Kidney (tissue), 13 donors: ENCODE measurements at regions not wholly inside any gene's neighbourhood (a gene's known extent, or its start where the extent isn't known, plus 50 kb on each side); places are given as distances from the start of the nearest gene placed in this dataset.

ENCODE experiments used
- DNase-seq, 5 donors: peaks; one replicate each; pipeline ENCODE4 v3.0.0-alpha.2; 2013 to 2020
- FAIRE-seq: peaks from 2 replicates; lab custom pipeline; 2012; peaks lifted over from hg19 to GRCh38; lab: Jason Lieb, UNC
- H3K27ac ChIP-seq, 2 donors: one replicate each; pipeline ENCODE4 v1.7.0; 2013; ENCODE audit warnings: low read depth in 2 of 2, low read length in 2 of 2, inconsistent platforms in 1 of 2
- H3K27me3 ChIP-seq: one replicate; pipeline ENCODE4 v1.7.1; 2013; ENCODE audit warnings: low read length, inconsistent platforms; ENCODE audit not compliant: control insufficient read depth, insufficient read depth
- H3K36me3 ChIP-seq, 3 donors: one replicate each; pipeline versions ENCODE4 v1.7.0 to v1.7.1; 2013; ENCODE audit warnings: low read length in 3 of 3, control low read depth in 1 of 3, inconsistent platforms in 1 of 3; ENCODE audit not compliant: insufficient read depth in 3 of 3, control insufficient read depth in 2 of 3
- H3K4me1 ChIP-seq, 3 donors: one replicate each; pipeline versions ENCODE4 v1.7.0 to v1.7.1; 2013; ENCODE audit warnings: low read length in 3 of 3, inconsistent platforms in 1 of 3, low read depth in 1 of 3; ENCODE audit not compliant: control insufficient read depth in 2 of 3, insufficient read depth in 2 of 3
- H3K4me3 ChIP-seq, 3 donors: one replicate each; pipeline versions ENCODE4 v1.7.0 to v1.8.1; 2013; ENCODE audit warnings: low read length in 3 of 3, control low read depth in 1 of 3, inconsistent platforms in 1 of 3
- H3K9ac ChIP-seq, 3 donors: one replicate each; pipeline versions ENCODE4 v1.7.0 to v1.7.1; 2013; ENCODE audit warnings: low read length in 3 of 3, control low read depth in 1 of 3, inconsistent platforms in 1 of 3
- H3K9me3 ChIP-seq, 3 donors: one replicate each; pipeline versions ENCODE4 v1.7.0 to v1.7.1; 2013; ENCODE audit warnings: low read length in 3 of 3, control low read depth in 1 of 3, inconsistent platforms in 1 of 3; ENCODE audit not compliant: control insufficient read depth in 2 of 3, insufficient read depth in 1 of 3
- intact Hi-C: fragments of 100-400 bp; cut with DNase I; formaldehyde crosslinking; loops from one replicate; pipeline ENCODE4 v1.11.1; 2022
- TF ChIP-seq, protein P1 (sequence below): IDR thresholded peaks from 3 replicates; pipeline ENCODE4 v1.5.1; 2012; ENCODE audit warnings: mild to moderate bottlenecking, moderate library complexity, borderline replicate concordance; ENCODE audit not compliant: insufficient read depth; ENCODE audit errors: extremely low read depth
- donor health status: control.
- donor health status: control.
- donor health status: control.
- donor health status: control.
- donor health status: control.
- donor health status: DM: yes; HTN: yes; CAD: no.
- donor health status: Normal renal cell carcinoma (clear cell type).

DNA sequence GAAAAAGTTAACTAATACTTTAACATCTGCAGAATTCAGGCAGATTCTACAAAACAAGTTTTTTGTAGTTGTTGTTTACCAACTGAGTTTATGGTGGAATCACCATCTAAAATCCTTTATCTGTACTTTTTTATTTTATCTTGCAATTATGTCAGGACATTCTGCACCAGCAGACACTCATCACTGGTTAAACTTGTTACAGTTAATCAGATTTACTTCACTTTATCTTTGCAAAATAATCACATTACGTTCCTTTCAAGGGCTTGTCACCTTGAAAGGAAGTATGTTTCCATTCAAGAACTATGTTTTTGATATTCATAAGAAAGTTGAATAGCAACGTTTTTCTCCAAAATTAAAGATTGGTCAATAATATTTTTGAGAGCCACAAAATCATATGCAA lies 796.6 kb upstream of the ROBO1 start:
- Histone ChIP-seq H3K9me3 (no peaks in the 10 kb centered on the region), H3K4me1 (no peaks in the 10 kb centered on the region), H3K27me3 (no peaks in the 10 kb centered on the region), H3K36me3 (no peaks in the 10 kb centered on the region), H3K4me3 (no peak overlapping the region), H3K27ac (no peak overlapping the region), H3K9ac (no peak overlapping the region)
- intact Hi-C loops: no loop called here
- FAIRE-seq (no peak), DNase-seq (no peak)
- TF ChIP-seq, protein P1, sequence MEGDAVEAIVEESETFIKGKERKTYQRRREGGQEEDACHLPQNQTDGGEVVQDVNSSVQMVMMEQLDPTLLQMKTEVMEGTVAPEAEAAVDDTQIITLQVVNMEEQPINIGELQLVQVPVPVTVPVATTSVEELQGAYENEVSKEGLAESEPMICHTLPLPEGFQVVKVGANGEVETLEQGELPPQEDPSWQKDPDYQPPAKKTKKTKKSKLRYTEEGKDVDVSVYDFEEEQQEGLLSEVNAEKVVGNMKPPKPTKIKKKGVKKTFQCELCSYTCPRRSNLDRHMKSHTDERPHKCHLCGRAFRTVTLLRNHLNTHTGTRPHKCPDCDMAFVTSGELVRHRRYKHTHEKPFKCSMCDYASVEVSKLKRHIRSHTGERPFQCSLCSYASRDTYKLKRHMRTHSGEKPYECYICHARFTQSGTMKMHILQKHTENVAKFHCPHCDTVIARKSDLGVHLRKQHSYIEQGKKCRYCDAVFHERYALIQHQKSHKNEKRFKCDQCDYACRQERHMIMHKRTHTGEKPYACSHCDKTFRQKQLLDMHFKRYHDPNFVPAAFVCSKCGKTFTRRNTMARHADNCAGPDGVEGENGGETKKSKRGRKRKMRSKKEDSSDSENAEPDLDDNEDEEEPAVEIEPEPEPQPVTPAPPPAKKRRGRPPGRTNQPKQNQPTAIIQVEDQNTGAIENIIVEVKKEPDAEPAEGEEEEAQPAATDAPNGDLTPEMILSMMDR: no peak

GRCh38 chr3:80559701-80560100 lies 791.9 kb upstream of the ROBO1 start:
- Histone ChIP-seq H3K36me3 (no peaks in the 10 kb centered on the region), H3K9me3 (no peaks in the 10 kb centered on the region), H3K4me1 (no peaks in the 10 kb centered on the region), H3K4me3 (no peak overlapping the region), H3K27me3 (no peaks in the 10 kb centered on the region), H3K9ac (no peak overlapping the region), H3K27ac (no peak overlapping the region)
- FAIRE-seq (no peak), DNase-seq (no peak)
- TF ChIP-seq, protein P1: no peak
- intact Hi-C loops: no loop called here

GRCh38 chr3:80556763-80557162 lies 789.0 kb upstream of the ROBO1 start:
- H3K27me3 ChIP-seq: no peaks in the 10 kb centered on the region
- TF ChIP-seq, protein P1: no peak
- H3K4me1 ChIP-seq: no peaks in the 10 kb centered on the region
- no peak overlapping the region for H3K4me3 ChIP-seq
- H3K36me3 ChIP-seq: no peaks in the 10 kb centered on the region
- FAIRE-seq: no peak
- intact Hi-C loops: no loop called here
- no peak for DNase-seq
- no peak overlapping the region for H3K27ac ChIP-seq
- H3K9ac ChIP-seq: no peak overlapping the region
- no peaks in the 10 kb centered on the region for H3K9me3 ChIP-seq

- TF ChIP-seq, protein P1: no peak
- intact Hi-C loops: no loop called here
- H3K36me3 ChIP-seq: no peaks in the 10 kb centered on the region
- no peak overlapping the region for H3K4me3 ChIP-seq
- H3K4me1 ChIP-seq: no peaks in the 10 kb centered on the region
- FAIRE-seq: no peak
- DNase-seq: no peak
- no peak overlapping the region for H3K9ac ChIP-seq
- H3K9me3 ChIP-seq: no peaks in the 10 kb centered on the region
- H3K27ac ChIP-seq: no peak overlapping the region
- no peaks in the 10 kb centered on the region for H3K27me3 ChIP-seq
Measured at GRCh38 chr3:80554304-80554703, 786.5 kb upstream of the ROBO1 start.
